Hepatocyte (in vitro differentiated cells): ENCODE measurements at regions not wholly inside any gene's neighbourhood (a gene's known extent, or its start where the extent isn't known, plus 50 kb on each side); places are given as distances from the start of the nearest gene placed in this dataset.
"Not testable (repeated sequence)": the region's sequence is repeated elsewhere in the genome, so short reads cannot be mapped to it uniquely, and the experiment has no call there.

Source experiments
- DNase-seq: peaks from one replicate; pipeline ENCODE4 v3.0.0-alpha.2; 2016; ENCODE audit warnings: low spot score
- H2AFZ ChIP-seq: fragments of 200-600 bp; sonication (generic); 2 replicates; pipeline ENCODE4 v1.6.0; 2016; ENCODE audit warnings: antibody characterized with exemption, mild to moderate bottlenecking
- H3K27ac ChIP-seq: fragments of 200-600 bp; sonication (generic); 2 replicates; pipeline ENCODE4 v1.5.1; 2016; ENCODE audit warnings: mild to moderate bottlenecking
- H3K27me3 ChIP-seq: fragments of 200-600 bp; sonication (generic); 2 replicates; pipeline ENCODE4 v1.6.1; 2016
- H3K36me3 ChIP-seq: fragments of 200-600 bp; sonication (generic); replicated peaks from 2 replicates; pipeline ENCODE4 v1.5.1; 2016; ENCODE audit warnings: low read depth; ENCODE audit not compliant: insufficient read depth
- H3K4me1 ChIP-seq: fragments of 200-600 bp; sonication (generic); 2 replicates; pipeline ENCODE4 v1.5.1; 2016; ENCODE audit warnings: mild to moderate bottlenecking, moderate library complexity; ENCODE audit not compliant: insufficient read depth
- H3K4me2 ChIP-seq: fragments of 200-600 bp; sonication (generic); 2 replicates; pipeline ENCODE4 v1.6.0; 2016
- H3K4me3 ChIP-seq: fragments of 200-600 bp; sonication (generic); 2 replicates; pipeline ENCODE4 v1.5.1; 2016; ENCODE audit warnings: mild to moderate bottlenecking
- H3K79me2 ChIP-seq: fragments of 200-600 bp; sonication (generic); 2 replicates; pipeline ENCODE4 v1.6.0; 2017; ENCODE audit warnings: mild to moderate bottlenecking
- H3K9me2 ChIP-seq: fragments of 200-600 bp; sonication (generic); replicated peaks from 2 replicates; pipeline ENCODE4 v1.6.0; 2017; ENCODE audit warnings: mild to moderate bottlenecking; ENCODE audit not compliant: insufficient read depth
- H3K9me3 ChIP-seq: fragments of 200-600 bp; sonication (generic); 2 replicates; pipeline ENCODE4 v1.5.1; 2016; ENCODE audit warnings: low read depth, mild to moderate bottlenecking
- H4K20me1 ChIP-seq: fragments of 200-600 bp; sonication (generic); 2 replicates; pipeline ENCODE4 v1.6.0; 2016; ENCODE audit warnings: mild to moderate bottlenecking; ENCODE audit not compliant: insufficient read depth, poor library complexity, severe bottlenecking
- CTCF ChIP-seq: fragments of 200-600 bp; sonication (generic); IDR thresholded peaks from 2 replicates; pipeline ENCODE4 v1.5.1; 2016; ENCODE audit warnings: antibody characterized with exemption, mild to moderate bottlenecking; ENCODE audit not compliant: poor library complexity
- EZH2 ChIP-seq: fragments of 200-600 bp; sonication (generic); IDR thresholded peaks from 2 replicates; pipeline ENCODE4 v1.6.1; 2016; ENCODE audit warnings: antibody characterized with exemption, mild to moderate bottlenecking, borderline replicate concordance
- EZH2phosphoT487 ChIP-seq: fragments of 200-600 bp; sonication (generic); IDR thresholded peaks from one replicate; pipeline ENCODE4 v1.6.1; 2018; ENCODE audit warnings: antibody characterized with exemption, mild to moderate bottlenecking, low read depth, moderate library complexity; ENCODE audit not compliant: unreplicated experiment, severe bottlenecking
- WGBS: methylation state at CpG from one replicate; pipeline ENCODE4 v1.1.6; 2016; ENCODE audit warnings: low lambda C conversion rate; ENCODE audit errors: missing lambda C conversion rate; 5-methylcytosine and 5-hydroxymethylcytosine counted together

GRCh38 chr5:71816307-71816706, 97.2 kb downstream of the CARTPT start:
- no peaks in the 10 kb centered on the region for H3K36me3 ChIP-seq
- H3K27ac ChIP-seq = no peak overlapping the region
- TF ChIP-seq EZH2phosphoT487 (no peak), CTCF (no peak), EZH2 (no peak)
- DNase-seq = no peak
- no peaks in the 10 kb centered on the region for H3K9me2 ChIP-seq
- H3K27me3 ChIP-seq = no peaks in the 10 kb centered on the region
- no peaks in the 10 kb centered on the region for H3K9me3 ChIP-seq
- H3K4me2 ChIP-seq = no peak overlapping the region
- no peak overlapping the region for H3K4me3 ChIP-seq
- H3K79me2 ChIP-seq = no peaks in the 10 kb centered on the region
- 72% methylated on average over 4 of the region's 4 CpGs for WGBS
- no peaks in the 10 kb centered on the region for H4K20me1 ChIP-seq
- no peak overlapping the region for H2AFZ ChIP-seq
- H3K4me1 ChIP-seq = no peaks in the 10 kb centered on the region

DNA sequence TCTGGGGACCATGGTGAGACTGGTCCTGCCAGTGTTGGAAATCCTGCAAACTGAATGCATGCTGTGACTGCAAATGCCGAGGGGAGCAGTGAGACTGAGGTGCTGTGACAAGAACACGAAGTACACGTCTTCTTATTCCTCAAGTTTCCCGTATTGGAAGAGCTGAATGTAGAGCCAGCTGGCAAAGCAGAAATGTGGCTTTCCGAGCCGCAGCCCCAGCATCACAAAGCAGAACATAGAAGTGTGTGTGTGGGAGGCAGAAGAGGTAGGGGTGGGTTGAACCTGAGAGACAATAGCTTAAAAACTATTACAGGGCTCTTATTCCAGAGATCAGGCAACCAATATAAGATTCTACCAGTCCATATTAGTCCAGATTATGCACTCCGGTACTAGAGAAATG, 98.8 kb downstream of the CARTPT start:
- no peak overlapping the region for H3K4me3 ChIP-seq
- no peaks in the 10 kb centered on the region for H3K36me3 ChIP-seq
- no peaks in the 10 kb centered on the region for H3K27me3 ChIP-seq
- no peaks in the 10 kb centered on the region for H3K4me1 ChIP-seq
- no peaks in the 10 kb centered on the region for H4K20me1 ChIP-seq
- no peak overlapping the region for H3K27ac ChIP-seq
- TF ChIP-seq CTCF (no peak), EZH2phosphoT487 (no peak), EZH2 (no peak)
- no peak overlapping the region for H3K4me2 ChIP-seq
- H3K79me2 ChIP-seq = no peaks in the 10 kb centered on the region
- no peaks in the 10 kb centered on the region for H3K9me2 ChIP-seq
- 93% methylated on average over 7 of the region's 7 CpGs for WGBS
- DNase-seq = no peak
- no peaks in the 10 kb centered on the region for H3K9me3 ChIP-seq
- H2AFZ ChIP-seq = no peak overlapping the region

DNA sequence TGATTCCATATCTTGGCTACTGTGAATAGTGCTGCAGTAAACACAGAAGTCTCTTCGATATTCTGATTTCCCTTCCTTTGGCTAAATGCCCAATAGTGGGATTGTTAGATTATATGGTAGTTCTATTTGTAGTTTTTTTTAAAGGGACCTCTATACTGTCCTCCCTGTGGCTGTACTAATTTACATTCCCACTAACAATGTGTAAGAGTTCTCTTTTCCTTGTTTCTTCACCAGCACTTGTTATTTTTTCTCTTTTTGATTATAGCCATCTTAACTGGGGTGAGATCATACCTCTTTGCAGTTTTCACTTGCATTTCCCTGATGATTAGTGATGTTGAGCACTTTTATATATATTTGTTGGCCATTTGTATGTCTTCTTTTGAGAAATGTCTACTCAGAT, 102.0 kb downstream of the CARTPT start:
- TF ChIP-seq CTCF (no peak), EZH2phosphoT487 (no peak), EZH2 (no peak)
- WGBS = 92% methylated on average over 1 of the region's 1 CpG

DNA sequence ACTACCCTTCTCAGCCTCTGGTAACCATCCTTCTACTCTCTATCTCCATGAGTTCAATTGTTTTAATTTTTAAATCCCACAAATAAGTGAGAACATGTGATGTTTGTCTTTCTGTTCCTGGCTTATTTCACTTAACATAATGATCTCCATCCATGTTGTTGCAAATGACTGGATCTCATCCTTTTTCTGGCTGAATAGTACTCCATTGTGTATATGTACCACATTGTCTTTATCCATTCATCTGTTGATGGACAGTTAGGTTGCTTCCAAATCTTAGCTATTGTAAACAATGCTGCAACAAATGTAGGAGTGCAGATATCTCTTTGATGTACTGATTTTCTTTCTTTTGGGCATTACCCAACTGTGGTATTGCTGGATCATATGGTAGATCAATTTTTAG, 103.0 kb downstream of the CARTPT start:
- not testable (repeated sequence) for H4K20me1 ChIP-seq, H3K4me3 ChIP-seq, H3K27me3 ChIP-seq, H3K4me1 ChIP-seq, H3K4me2 ChIP-seq, H3K79me2 ChIP-seq, H3K36me3 ChIP-seq, H3K9me2 ChIP-seq, H3K27ac ChIP-seq, H3K9me3 ChIP-seq, H2AFZ ChIP-seq, DNase-seq

More for the DNA sequence above, 102.0 kb downstream of the CARTPT start:
- Histone ChIP-seq H4K20me1 (no peaks in the 10 kb centered on the region), H3K4me1 (no peaks in the 10 kb centered on the region), H3K27ac (no peak overlapping the region), H3K36me3 (no peaks in the 10 kb centered on the region), H3K4me3 (no peak overlapping the region), H3K27me3 (no peaks in the 10 kb centered on the region), H3K4me2 (no peak overlapping the region), H3K9me2 (no peaks in the 10 kb centered on the region), H2AFZ (no peak overlapping the region), H3K79me2 (no peaks in the 10 kb centered on the region), H3K9me3 (no peaks in the 10 kb centered on the region)
- no peak for DNase-seq
